ENCODE measurements at regions not wholly inside any gene's neighbourhood (a gene's known extent, or its start where the extent isn't known, plus 50 kb on each side); places are given as distances from the start of the nearest gene placed in this dataset.

DNA sequence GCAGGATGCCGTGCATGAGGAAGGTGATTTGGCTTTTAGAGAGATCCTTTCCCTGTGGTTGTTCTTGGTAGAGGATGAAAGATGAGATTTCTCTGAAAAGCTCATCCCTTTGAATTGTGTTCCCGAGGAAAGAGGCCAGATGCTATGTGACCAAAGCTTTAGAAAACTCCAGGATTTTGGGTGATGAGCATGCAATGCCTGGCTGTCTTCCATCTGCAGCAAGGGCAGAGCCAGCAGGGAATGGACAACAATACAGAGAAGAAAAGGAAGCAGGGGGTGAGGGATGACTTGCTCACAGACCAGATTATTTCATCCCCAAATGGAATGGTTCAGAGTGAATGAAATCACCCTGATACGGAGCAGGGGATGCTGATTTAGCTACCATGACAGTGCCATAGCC is 949.7 kb upstream of the EEF2KMT start:
- Histone ChIP-seq H2AFZ (ENCODE audit: low read length) (no peak overlapping the region), H3K4me2 (ENCODE audit: low read depth, low read length) (no peak overlapping the region), H3K9me3 (ENCODE audit: low read length) (no peaks in the 10 kb centered on the region), H4K20me1 (ENCODE audit: insufficient read depth, low read length) (no peaks in the 10 kb centered on the region), H3K4me3 (replicated peaks in 1 of 3; ENCODE audit: insufficient read depth in 1 of 3, low read depth in 2 of 3, low read length in 3 of 3) (no peak overlapping the region), H3K9ac (ENCODE audit: insufficient read depth, low read depth, low read length) (no peak overlapping the region), H3K27ac (ENCODE audit: extremely low read length, insufficient read depth, low read length) (no peak overlapping the region), H3K4me1 (ENCODE audit: insufficient read depth, low read length) (no peaks in the 10 kb centered on the region), H3K27me3 (ENCODE audit: control insufficient read depth in 1 of 2, insufficient read depth in 2 of 2, low read length in 2 of 2) (no peaks in the 10 kb centered on the region; a peak in 1 of 5 replicates), H3K79me2 (ENCODE audit: insufficient read depth, low read length) (no peaks in the 10 kb centered on the region), H3K36me3 (replicated peaks in 1 of 2; ENCODE audit: control insufficient read depth in 1 of 2, insufficient read depth in 2 of 2, low read length in 2 of 2) (no peaks in the 10 kb centered on the region)
- in situ Hi-C loops (cut with HindIII; ENCODE audit: extremely low pct_ligation_motif_present, low pct_unique_long_range_greater_than_20kb) (no loop called here), intact Hi-C loops (cut with micrococcal nuclease; ENCODE audit: unreplicated experiment) (no loop called here)
- TF ChIP-seq ERF (CRISPR knock-in tag; IDR thresholded peaks at IDR 0.05): no peak
- no peak for TF ChIP-seq TBL1XR1 (IDR thresholded peaks at IDR 0.05; ENCODE audit: borderline replicate concordance, low read length, partially characterized antibody)
- no peak for TF ChIP-seq ZNF616 (CRISPR knock-in tag; IDR thresholded peaks at IDR 0.05; ENCODE audit: low read depth)
- no peak for TF ChIP-seq ETV5 (CRISPR knock-in tag; IDR thresholded peaks at IDR 0.05; ENCODE audit: borderline replicate concordance)
- TF ChIP-seq, protein P1, sequence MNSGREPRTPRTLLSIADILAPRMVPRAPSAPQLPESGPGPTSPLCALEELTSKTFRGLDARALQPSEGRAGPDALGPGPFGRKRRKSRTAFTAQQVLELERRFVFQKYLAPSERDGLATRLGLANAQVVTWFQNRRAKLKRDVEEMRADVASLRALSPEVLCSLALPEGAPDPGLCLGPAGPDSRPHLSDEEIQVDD (CRISPR knock-in tag; IDR thresholded peaks at IDR 0.05; ENCODE audit: borderline replicate concordance): no peak
- TF ChIP-seq YEATS4 (CRISPR knock-in tag; IDR thresholded peaks at IDR 0.05; ENCODE audit: borderline replicate concordance): no peak
- TF ChIP-seq ATF6 (CRISPR knock-in tag; conservative IDR thresholded peaks at IDR 0.05): no peak
- no peak for TF ChIP-seq PBX2 (CRISPR knock-in tag; IDR thresholded peaks at IDR 0.05)
- TF ChIP-seq ZFYVE20 (CRISPR knock-in tag; IDR thresholded peaks at IDR 0.05; ENCODE audit: borderline replicate concordance, low read depth): no peak
- no peak for TF ChIP-seq TMF1 (CRISPR knock-in tag; IDR thresholded peaks at IDR 0.05; ENCODE audit: low read depth)
- TF ChIP-seq, protein P2, sequence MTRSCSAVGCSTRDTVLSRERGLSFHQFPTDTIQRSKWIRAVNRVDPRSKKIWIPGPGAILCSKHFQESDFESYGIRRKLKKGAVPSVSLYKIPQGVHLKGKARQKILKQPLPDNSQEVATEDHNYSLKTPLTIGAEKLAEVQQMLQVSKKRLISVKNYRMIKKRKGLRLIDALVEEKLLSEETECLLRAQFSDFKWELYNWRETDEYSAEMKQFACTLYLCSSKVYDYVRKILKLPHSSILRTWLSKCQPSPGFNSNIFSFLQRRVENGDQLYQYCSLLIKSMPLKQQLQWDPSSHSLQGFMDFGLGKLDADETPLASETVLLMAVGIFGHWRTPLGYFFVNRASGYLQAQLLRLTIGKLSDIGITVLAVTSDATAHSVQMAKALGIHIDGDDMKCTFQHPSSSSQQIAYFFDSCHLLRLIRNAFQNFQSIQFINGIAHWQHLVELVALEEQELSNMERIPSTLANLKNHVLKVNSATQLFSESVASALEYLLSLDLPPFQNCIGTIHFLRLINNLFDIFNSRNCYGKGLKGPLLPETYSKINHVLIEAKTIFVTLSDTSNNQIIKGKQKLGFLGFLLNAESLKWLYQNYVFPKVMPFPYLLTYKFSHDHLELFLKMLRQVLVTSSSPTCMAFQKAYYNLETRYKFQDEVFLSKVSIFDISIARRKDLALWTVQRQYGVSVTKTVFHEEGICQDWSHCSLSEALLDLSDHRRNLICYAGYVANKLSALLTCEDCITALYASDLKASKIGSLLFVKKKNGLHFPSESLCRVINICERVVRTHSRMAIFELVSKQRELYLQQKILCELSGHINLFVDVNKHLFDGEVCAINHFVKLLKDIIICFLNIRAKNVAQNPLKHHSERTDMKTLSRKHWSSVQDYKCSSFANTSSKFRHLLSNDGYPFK (CRISPR knock-in tag; IDR thresholded peaks at IDR 0.05; ENCODE audit: borderline replicate concordance): no peak
- no peak for TF ChIP-seq GATAD1 (CRISPR knock-in tag; IDR thresholded peaks at IDR 0.05)
- TF ChIP-seq, protein P3, sequence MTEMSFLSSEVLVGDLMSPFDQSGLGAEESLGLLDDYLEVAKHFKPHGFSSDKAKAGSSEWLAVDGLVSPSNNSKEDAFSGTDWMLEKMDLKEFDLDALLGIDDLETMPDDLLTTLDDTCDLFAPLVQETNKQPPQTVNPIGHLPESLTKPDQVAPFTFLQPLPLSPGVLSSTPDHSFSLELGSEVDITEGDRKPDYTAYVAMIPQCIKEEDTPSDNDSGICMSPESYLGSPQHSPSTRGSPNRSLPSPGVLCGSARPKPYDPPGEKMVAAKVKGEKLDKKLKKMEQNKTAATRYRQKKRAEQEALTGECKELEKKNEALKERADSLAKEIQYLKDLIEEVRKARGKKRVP (CRISPR knock-in tag; IDR thresholded peaks at IDR 0.05): no peak
- TF ChIP-seq ZBTB25 (CRISPR knock-in tag; IDR thresholded peaks at IDR 0.05): no peak
- ATAC-seq (no peak), FAIRE-seq (no peak), DNase-seq (ENCODE audit: low spot score) (no peak)
- no TSS peak for BruUV-seq (replicated peaks)
- 0% methylated on average over 3 of the region's 3 CpGs for WGBS (ENCODE audit: low lambda C conversion rate)
- ChIA-PET POLR2A (no interaction called here), CTCF (ENCODE audit: low intra/inter-chr PET ratio, low total read pairs) (no interaction called here)

Data from HepG2 (cell line).